H1 (cell line): ENCODE measurements at regions not wholly inside any gene's neighbourhood (a gene's known extent, or its start where the extent isn't known, plus 50 kb on each side); places are given as distances from the start of the nearest gene placed in this dataset.

ENCODE experiments used
- CBX8 ChIP-seq: fragments of 300-800, 300-1000 bp; sonication (generic); IDR thresholded peaks from 2 replicates; pipeline ENCODE4 v1.7.1; 2016; ENCODE audit warnings: low read depth, low read length, borderline replicate concordance
- EP300 ChIP-seq, 2 experiments: IDR thresholded peaks; 1 replicate in 1 of 2; 2 replicates in 1 of 2; pipeline ENCODE4 v1.6.1; 2011 to 2012; ENCODE audit warnings: low read depth in 2 of 2, low read length in 2 of 2, mild to moderate bottlenecking in 2 of 2, borderline replicate concordance in 1 of 2, inconsistent platforms in 1 of 2, moderate library complexity in 1 of 2

DNA sequence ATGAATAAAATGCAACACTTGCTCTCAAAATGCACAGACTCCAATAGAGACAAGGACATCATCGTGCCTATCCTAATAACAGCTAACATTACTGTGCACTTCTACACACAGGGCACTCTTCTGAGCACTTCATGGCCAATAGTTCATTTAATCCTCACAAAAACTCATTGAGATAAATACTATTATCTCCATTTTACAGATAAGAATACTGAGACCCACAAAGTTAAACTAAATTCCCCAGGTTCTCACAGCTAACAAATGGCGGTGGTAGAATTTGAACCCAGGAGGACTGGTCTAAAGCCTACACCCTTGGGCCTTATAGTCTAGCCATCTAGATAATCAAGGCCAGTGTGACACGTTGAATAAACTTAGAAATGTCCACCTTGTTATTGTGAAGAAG lies 328.6 kb downstream of the RRAGC start (continued):
- no peak for TF ChIP-seq EP300 (IDR thresholded peaks at IDR 0.05; ENCODE audit: borderline replicate concordance in 1 of 2, low read depth in 2 of 2, low read length in 2 of 2)
- no peak for TF ChIP-seq CBX8
- TF ChIP-seq, all 59 proteins: peak for 0
